Endothelial cell of umbilical vein (primary cell): ENCODE measurements at regions not wholly inside any gene's neighbourhood (a gene's known extent, or its start where the extent isn't known, plus 50 kb on each side); places are given as distances from the start of the nearest gene placed in this dataset.

Experiments used
- BruUV-seq: library from RNA; stranded (reverse); fragments of 400-500 nt; replicated peaks from 2 replicates; lab custom pipeline; 2021; lab: Mats Ljungman, UMichigan
- CTCF ChIA-PET: fragments of 300-600, 350-600 bp; sonication (Branson Sonifier 250); formaldehyde crosslinking; loops from one replicate; lab custom pipeline; 2021; ENCODE audit warnings: antibody characterized with exemption, inconsistent platforms; lab: Charles Lee
- POLR2A ChIA-PET: fragments of 300-600, 350-600 bp; sonication (Branson Sonifier 250); formaldehyde crosslinking; loops from one replicate; lab custom pipeline; 2021; ENCODE audit warnings: antibody characterized with exemption, inconsistent platforms; lab: Charles Lee
- DNase-seq: peaks from one replicate; pipeline ENCODE4 v3.0.0-alpha.2; 2011; ENCODE audit warnings: low read depth, low spot score
- FAIRE-seq: peaks from 2 replicates; lab custom pipeline; 2011; peaks lifted over from hg19 to GRCh38; lab: Jason Lieb, UNC
- H2AFZ ChIP-seq: 2 replicates; pipeline ENCODE4 v1.6.0; 2012; ENCODE audit warnings: low read depth, low read length, control low read depth, inconsistent platforms
- H3K27ac ChIP-seq: 2 replicates; pipeline ENCODE4 v1.5.1; 2011; ENCODE audit warnings: low read depth, mild to moderate bottlenecking, control low read depth, low read length, moderate library complexity; ENCODE audit not compliant: insufficient read depth
- H3K27me3 ChIP-seq, 2 experiments: 2 replicates each; pipeline versions ENCODE4 v1.6.0 to v1.6.1; 2011; ENCODE audit warnings: low read length in 2 of 2, mixed read lengths in 1 of 2; ENCODE audit not compliant: control insufficient read depth in 2 of 2, insufficient read depth in 2 of 2
- H3K36me3 ChIP-seq, 2 experiments: 2 replicates in 1 of 2; 3 replicates in 1 of 2; pipeline ENCODE4 v1.5.1; 2011; ENCODE audit warnings: low read length in 2 of 2, mild to moderate bottlenecking in 1 of 2, moderate library complexity in 1 of 2; ENCODE audit not compliant: control insufficient read depth in 2 of 2, insufficient read depth in 2 of 2; ENCODE audit errors: extremely low read depth in 1 of 2
- H3K4me1 ChIP-seq: 3 replicates; pipeline ENCODE4 v1.5.1; 2011; ENCODE audit warnings: mild to moderate bottlenecking, low read length; ENCODE audit not compliant: control insufficient read depth, insufficient read depth; ENCODE audit errors: extremely low read depth
- H3K4me2 ChIP-seq: 2 replicates; pipeline ENCODE4 v1.6.1; 2011; ENCODE audit warnings: low read length, control low read depth, mixed read lengths; ENCODE audit not compliant: insufficient read depth
- H3K4me3 ChIP-seq, 3 experiments: fragments of 200-600 bp in 1 of 3; sonication (generic), shearing (Covaris generic) in 1 of 3; replicated peaks in 1 of 3; 2 replicates each; pipeline ENCODE4 v1.5.1; 2011 to 2016; ENCODE audit warnings: control low read depth in 3 of 3, low read length in 3 of 3, mild to moderate bottlenecking in 2 of 3, inconsistent platforms in 1 of 3, low read depth in 1 of 3, moderate library complexity in 1 of 3; ENCODE audit not compliant: insufficient read depth in 1 of 3
- H3K79me2 ChIP-seq: 2 replicates; pipeline ENCODE4 v1.6.0; 2012; ENCODE audit warnings: low read length, inconsistent platforms; ENCODE audit not compliant: control insufficient read depth, insufficient read depth
- H3K9ac ChIP-seq: replicated peaks from 2 replicates; pipeline ENCODE3; 2011; ENCODE audit warnings: low read length, control low read depth; ENCODE audit not compliant: insufficient read depth; ENCODE audit errors: extremely low read depth
- H3K9me1 ChIP-seq: replicated peaks from 3 replicates; pipeline ENCODE4 v1.6.0; 2011; ENCODE audit warnings: mild to moderate bottlenecking, low read length; ENCODE audit not compliant: control insufficient read depth, insufficient read depth; ENCODE audit errors: extremely low read depth
- H3K9me3 ChIP-seq: replicated peaks from 2 replicates; pipeline ENCODE4 v1.5.1; 2012; ENCODE audit warnings: low read length, inconsistent platforms; ENCODE audit not compliant: control insufficient read depth, insufficient read depth
- H4K20me1 ChIP-seq: replicated peaks from 2 replicates; pipeline ENCODE3; 2011; ENCODE audit warnings: mild to moderate bottlenecking, low read length; ENCODE audit not compliant: control insufficient read depth, insufficient read depth; ENCODE audit errors: extremely low read depth
- CTCF ChIP-seq, 2 donors: IDR thresholded peaks; 1 replicate in 1 of 2; 2 replicates in 1 of 2; pipeline ENCODE4 v1.5.1; 2011; ENCODE audit warnings: low read length in 2 of 2, mild to moderate bottlenecking in 2 of 2, moderate library complexity in 2 of 2, control low read depth in 1 of 2, inconsistent platforms in 1 of 2, low read depth in 1 of 2; ENCODE audit not compliant: insufficient read depth in 1 of 2; ENCODE audit errors: extremely low read depth in 1 of 2
- EZH2 ChIP-seq: IDR thresholded peaks from 2 replicates; pipeline ENCODE4 v1.6.1; 2012; ENCODE audit warnings: borderline replicate concordance, low read depth, mild to moderate bottlenecking, moderate library complexity, low read length, inconsistent platforms; ENCODE audit not compliant: severe bottlenecking
- FOS ChIP-seq: IDR thresholded peaks from 2 replicates; pipeline ENCODE4 v1.6.1; 2011; ENCODE audit warnings: mild to moderate bottlenecking, low read length, moderate library complexity, borderline replicate concordance; ENCODE audit not compliant: insufficient read depth
- GATA2 ChIP-seq: IDR thresholded peaks from 2 replicates; pipeline ENCODE4 v1.7.0; 2011; ENCODE audit warnings: low read depth, mild to moderate bottlenecking, moderate library complexity, mixed read lengths, low read length; ENCODE audit not compliant: insufficient read length, insufficient read depth
- JUN ChIP-seq: IDR thresholded peaks from 2 replicates; pipeline ENCODE4 v1.6.1; 2011; ENCODE audit warnings: borderline replicate concordance, low read depth; ENCODE audit not compliant: insufficient read length, insufficient read depth
- MAX ChIP-seq: IDR thresholded peaks from 2 replicates; pipeline ENCODE4 v1.6.1; 2011; ENCODE audit not compliant: insufficient read depth, insufficient read length
- MYC ChIP-seq: IDR thresholded peaks from one replicate; pipeline ENCODE4 v1.6.1; 2011; ENCODE audit warnings: mild to moderate bottlenecking, low read depth, low read length
- POLR2A ChIP-seq: IDR thresholded peaks from 2 replicates; pipeline ENCODE4 v1.6.1; 2012; ENCODE audit warnings: low read depth, mild to moderate bottlenecking, control low read depth, low read length
- POLR2AphosphoS5 ChIP-seq: IDR thresholded peaks from 2 replicates; pipeline ENCODE4 v1.6.1; 2012; ENCODE audit warnings: low read depth, mild to moderate bottlenecking, control low read depth, low read length, moderate library complexity; ENCODE audit not compliant: insufficient read depth
- dilution Hi-C: fragments of 300-500 bp; cut with MboI; formaldehyde crosslinking; loops from one replicate; pipeline ENCODE4 v1.15.0; 2019; ENCODE audit warnings: low sequenced_read_pairs; ENCODE audit not compliant: extremely low pct_ligation_motif_present
- intact Hi-C: fragments of 100-400 bp; cut with micrococcal nuclease; formaldehyde crosslinking; loops from one replicate; pipeline ENCODE4 v1.10.0; 2022

GRCh38 chr11:37497326-37497725, 899.3 kb upstream of the RAG2 start:
- intact Hi-C loops: no loop called here
- no peak overlapping the region for H3K4me2 ChIP-seq
- no peak overlapping the region for H3K9ac ChIP-seq
- dilution Hi-C loops: no loop called here
- TF ChIP-seq POLR2AphosphoS5 (no peak), MYC (no peak), CTCF (IDR thresholded peaks at IDR 0.05; ENCODE audit: extremely low read depth in 1 of 2, insufficient read depth in 1 of 2, low read depth in 1 of 2, low read length in 2 of 2) (no peak), FOS (no peak), JUN (no peak), POLR2A (no peak), GATA2 (no peak), EZH2 (no peak), MAX (no peak)
- POLR2A ChIA-PET: no interaction called here
- no peak overlapping the region for H2AFZ ChIP-seq
- DNase-seq: no peak
- no peak for FAIRE-seq
- no peaks in the 10 kb centered on the region for H3K36me3 ChIP-seq
- H3K4me1 ChIP-seq: no peaks in the 10 kb centered on the region
- no peaks in the 10 kb centered on the region for H3K9me3 ChIP-seq
- H3K27me3 ChIP-seq: no peaks in the 10 kb centered on the region
- CTCF ChIA-PET: no interaction called here
- H3K27ac ChIP-seq: no peak overlapping the region
- no peaks in the 10 kb centered on the region for H4K20me1 ChIP-seq
- H3K9me1 ChIP-seq: no peaks in the 10 kb centered on the region
- no TSS peak for BruUV-seq
- no peak overlapping the region for H3K4me3 ChIP-seq
- no peaks in the 10 kb centered on the region for H3K79me2 ChIP-seq
